BLaER1 treated with 17β-estradiol and CSF1 and Interleukin-3, amounts not matched to agents 10 nM and 100 nM (cell line): ENCODE measurements at regions not wholly inside any gene's neighbourhood (a gene's known extent, or its start where the extent isn't known, plus 50 kb on each side); places are given as distances from the start of the nearest gene placed in this dataset.

Experiments
- H3K27ac ChIP-seq, 11 experiments: shearing (Covaris generic); formaldehyde crosslinking; 2 replicates each; pipeline ENCODE4 v1.8.1; 2022
- H3K27me3 ChIP-seq, 11 experiments: shearing (Covaris generic); formaldehyde crosslinking; 2 replicates each; pipeline ENCODE4 v1.8.1; 2022
- H3K36me3 ChIP-seq, 11 experiments: shearing (Covaris generic); formaldehyde crosslinking; 2 replicates each; pipeline ENCODE4 v1.8.1; 2022
- H3K4me1 ChIP-seq, 10 experiments: shearing (Covaris generic); formaldehyde crosslinking; 2 replicates each; pipeline ENCODE4 v1.8.1; 2022
- H3K4me2 ChIP-seq, 11 experiments: shearing (Covaris generic); formaldehyde crosslinking; 2 replicates each; pipeline ENCODE4 v1.8.1; 2022
- H3K4me3 ChIP-seq, 10 experiments: shearing (Covaris generic); formaldehyde crosslinking; 2 replicates each; pipeline ENCODE4 v1.8.1; 2022
- H3K9ac ChIP-seq, 11 experiments: shearing (Covaris generic); formaldehyde crosslinking; 2 replicates each; pipeline ENCODE4 v1.8.1; 2022
- H3K9me3 ChIP-seq, 11 experiments: shearing (Covaris generic); formaldehyde crosslinking; replicated peaks in 1 of 11; 2 replicates each; pipeline ENCODE4 v1.8.1; 2022
- H4K20me1 ChIP-seq, 11 experiments: shearing (Covaris generic); formaldehyde crosslinking; 2 replicates each; pipeline ENCODE4 v1.8.1; 2022
- Cebpa-rat ChIP-seq, 11 experiments: shearing (Covaris generic); IDR thresholded peaks; 2 replicates each; pipeline ENCODE4 v1.8.1; 2022

DNA sequence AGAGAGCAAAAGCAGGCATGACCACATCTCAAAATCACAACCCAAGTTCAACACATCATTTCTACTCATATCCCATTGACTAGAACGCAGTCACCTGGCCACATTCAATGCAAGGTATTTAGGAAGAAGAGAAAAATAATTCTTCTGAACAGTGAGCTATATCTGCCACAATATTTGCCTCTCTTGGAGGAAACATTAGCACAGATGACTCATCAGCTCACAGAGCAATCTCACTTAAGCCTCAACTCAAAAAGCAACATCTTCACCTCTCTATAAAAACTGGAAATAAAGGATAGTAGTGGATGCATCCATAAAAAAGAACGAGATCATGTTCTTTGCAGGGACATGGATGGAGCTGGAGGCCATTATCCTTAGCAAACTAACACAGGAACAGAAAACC lies 143.9 kb upstream of the FMN2 start:
- no peak for TF ChIP-seq Cebpa-rat (IDR thresholded peaks at IDR 0.05)
- no peaks in the 10 kb centered on the region for H3K27me3 ChIP-seq
- no peak overlapping the region for H3K4me2 ChIP-seq
- no peak overlapping the region for H3K4me3 ChIP-seq
- no peak overlapping the region for H3K27ac ChIP-seq
- no peaks in the 10 kb centered on the region for H3K4me1 ChIP-seq
- no peaks in the 10 kb centered on the region for H3K36me3 ChIP-seq
- peaks cover 15 to 22% (median 19%) of the 10 kb centered on the region in 11 experiments for H3K9me3 ChIP-seq
- no peak overlapping the region for H3K9ac ChIP-seq
- H4K20me1 ChIP-seq, result no peaks in the 10 kb centered on the region

DNA sequence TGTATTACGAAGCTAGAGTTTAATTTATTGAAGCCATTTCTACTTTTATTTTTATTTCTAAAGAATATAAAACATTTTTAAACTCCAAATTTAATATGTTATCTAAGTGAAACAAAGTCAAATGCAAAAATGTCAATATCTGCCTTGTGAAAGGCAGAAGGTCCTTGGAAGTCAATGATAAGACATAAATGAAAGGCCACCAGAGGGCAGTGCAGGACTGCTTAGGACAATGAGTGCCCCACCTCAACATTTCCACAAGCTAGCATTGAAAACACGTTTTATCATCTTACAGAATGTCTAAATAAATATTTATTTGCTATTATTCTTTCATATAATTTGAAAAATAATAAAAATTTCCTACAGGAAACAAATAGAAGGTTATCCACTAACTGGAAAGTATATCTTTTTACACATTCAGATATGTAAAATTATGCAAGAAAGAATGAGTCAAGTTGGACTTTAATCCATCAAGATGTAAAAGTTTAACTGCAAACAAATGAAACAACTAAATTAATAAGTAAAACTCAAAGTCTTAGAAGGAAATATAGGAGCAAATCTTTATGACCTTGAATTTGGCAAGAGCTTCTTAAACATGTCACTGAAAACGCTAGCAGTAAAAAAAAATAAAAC lies 140.1 kb upstream of the FMN2 start:
- Histone ChIP-seq H3K27ac (no peak overlapping the region), H3K36me3 (no peaks in the 10 kb centered on the region), H3K4me1 (no peaks in the 10 kb centered on the region), H3K4me2 (no peak overlapping the region), H3K9ac (no peak overlapping the region), H4K20me1 (no peaks in the 10 kb centered on the region), H3K27me3 (no peaks in the 10 kb centered on the region), H3K4me3 (no peak overlapping the region), H3K9me3 (no peaks in the 10 kb centered on the region)
- TF ChIP-seq Cebpa-rat (IDR thresholded peaks at IDR 0.05), result no peak

DNA sequence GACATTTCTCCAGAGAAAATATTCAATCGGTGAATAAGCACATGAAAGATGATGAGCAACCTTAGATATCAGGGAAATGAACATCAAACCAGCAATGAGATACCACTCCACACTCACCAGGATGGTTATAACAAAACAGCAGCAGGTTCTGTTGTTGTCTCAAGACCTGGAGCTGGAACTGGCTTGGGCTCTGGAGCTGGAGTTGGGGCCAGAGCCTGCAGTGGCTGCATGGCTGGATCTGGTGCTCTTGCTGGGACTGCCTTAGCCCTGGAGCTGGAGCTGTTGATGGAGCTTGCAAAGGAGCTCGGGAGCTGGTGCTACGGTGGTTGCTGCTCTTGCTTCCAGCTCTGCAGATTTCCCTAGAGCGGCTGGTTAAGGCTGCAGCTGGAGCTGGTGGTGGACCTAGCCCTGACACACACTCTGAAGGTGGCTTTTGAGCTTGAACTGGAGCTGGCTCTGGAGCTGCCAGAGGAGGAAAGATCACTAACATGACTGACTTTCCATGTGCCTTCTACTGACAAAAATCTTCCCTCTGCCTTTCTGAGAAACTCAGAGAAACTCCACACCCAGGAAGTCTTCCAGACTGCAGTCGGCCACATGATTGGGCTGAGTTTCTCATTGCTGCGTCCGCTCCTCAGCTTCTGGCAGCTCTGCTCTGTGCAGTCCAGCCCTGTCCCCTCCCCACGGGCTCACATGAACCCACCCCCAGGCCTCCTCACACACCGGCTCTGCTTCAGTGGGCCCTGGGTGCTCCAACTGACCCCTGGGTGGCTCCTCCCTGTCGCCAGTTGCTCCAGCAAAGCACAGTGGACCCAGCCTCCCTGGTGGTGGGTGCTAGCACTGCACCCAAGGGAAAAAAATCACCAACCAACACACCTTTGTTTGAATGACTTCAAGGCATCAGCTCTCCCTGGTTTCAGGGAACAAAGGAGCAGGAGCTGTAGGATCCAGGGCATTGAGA lies 139.1 kb upstream of the FMN2 start:
- no peak for TF ChIP-seq Cebpa-rat (IDR thresholded peaks at IDR 0.05)
- Histone ChIP-seq H4K20me1 (no peaks in the 10 kb centered on the region), H3K4me3 (no peak overlapping the region), H3K4me2 (no peak overlapping the region), H3K36me3 (no peaks in the 10 kb centered on the region), H3K9ac (no peak overlapping the region), H3K4me1 (no peaks in the 10 kb centered on the region), H3K27ac (no peak overlapping the region), H3K27me3 (no peaks in the 10 kb centered on the region), H3K9me3 (no peaks in the 10 kb centered on the region)

DNA sequence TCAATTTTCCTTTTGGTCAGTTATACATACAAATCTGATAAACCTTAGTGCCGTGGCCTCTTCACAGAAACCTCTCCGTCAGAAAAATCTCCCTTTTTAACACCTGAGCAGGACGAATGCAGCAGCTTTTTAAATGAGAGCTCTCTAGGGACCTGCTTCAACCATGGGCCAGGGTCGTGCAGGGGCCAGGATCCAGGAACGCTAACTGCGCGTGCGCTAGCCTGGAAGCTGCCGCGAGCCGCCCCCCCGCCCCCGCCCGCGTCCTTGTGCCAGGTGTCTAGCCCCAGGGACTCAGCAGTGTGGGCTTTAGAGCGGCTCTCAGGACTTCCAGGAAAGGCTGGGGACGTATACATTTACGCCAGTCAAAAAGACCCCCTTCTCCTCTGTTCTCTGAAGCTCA lies 136.8 kb upstream of the FMN2 start:
- Histone ChIP-seq H4K20me1 (no peaks in the 10 kb centered on the region), H3K4me3 (no peak overlapping the region), H3K9ac (no peak overlapping the region), H3K9me3 (no peaks in the 10 kb centered on the region), H3K27ac (no peak overlapping the region), H3K27me3 (no peaks in the 10 kb centered on the region), H3K36me3 (no peaks in the 10 kb centered on the region), H3K4me1 (no peaks in the 10 kb centered on the region), H3K4me2 (no peak overlapping the region)
- TF ChIP-seq Cebpa-rat (IDR thresholded peaks at IDR 0.05), result no peak

DNA sequence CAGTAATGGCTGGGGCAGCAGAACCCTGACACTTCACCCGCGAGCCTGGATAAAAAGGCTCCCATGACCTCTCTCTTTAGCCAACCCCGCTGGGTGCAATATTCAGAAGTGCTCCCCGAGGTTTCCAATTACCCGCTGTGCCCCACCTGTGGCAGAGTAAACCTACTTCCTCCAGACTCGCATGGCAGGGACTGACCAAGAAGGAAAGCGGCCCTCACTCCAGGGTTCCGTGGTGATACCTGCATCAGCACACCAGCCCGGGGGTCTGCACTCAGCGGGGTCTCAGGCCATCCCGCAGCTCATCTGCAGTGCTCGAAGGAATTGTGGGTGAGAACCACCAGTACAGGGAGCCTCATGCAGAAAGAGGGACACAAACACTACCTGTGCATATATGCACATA lies 136.3 kb upstream of the FMN2 start:
- no peaks in the 10 kb centered on the region for H3K27me3 ChIP-seq
- no peak overlapping the region for H3K27ac ChIP-seq
- H3K4me2 ChIP-seq, result no peak overlapping the region
- no peak overlapping the region for H3K4me3 ChIP-seq
- no peaks in the 10 kb centered on the region for H3K9me3 ChIP-seq
- TF ChIP-seq Cebpa-rat (IDR thresholded peaks at IDR 0.05), result no peak
- H4K20me1 ChIP-seq, result no peaks in the 10 kb centered on the region
- no peaks in the 10 kb centered on the region for H3K4me1 ChIP-seq
- no peak overlapping the region for H3K9ac ChIP-seq
- no peaks in the 10 kb centered on the region for H3K36me3 ChIP-seq

- Histone ChIP-seq H3K4me3 (no peak overlapping the region), H3K36me3 (no peaks in the 10 kb centered on the region)
- no peak for TF ChIP-seq Cebpa-rat (IDR thresholded peaks at IDR 0.05)
Measured at GRCh38 chr1:239956263-239956662, 135.4 kb upstream of the FMN2 start.

GRCh38 chr1:239958063-239958462 lies 133.6 kb upstream of the FMN2 start:
- Histone ChIP-seq H3K4me2 (no peak overlapping the region), H3K9ac (no peak overlapping the region)

More at GRCh38 chr1:239956263-239956662, 135.4 kb upstream of the FMN2 start:
- Histone ChIP-seq H3K4me2 (no peak overlapping the region), H3K27ac (no peak overlapping the region), H3K4me1 (no peaks in the 10 kb centered on the region), H3K9ac (no peak overlapping the region), H4K20me1 (no peaks in the 10 kb centered on the region), H3K9me3 (no peaks in the 10 kb centered on the region), H3K27me3 (no peaks in the 10 kb centered on the region)

GRCh38 chr1:239960366-239960765 lies 131.3 kb upstream of the FMN2 start:
- Histone ChIP-seq H3K27ac (no peak overlapping the region), H3K9ac (no peak overlapping the region), H3K4me3 (no peak overlapping the region), H3K4me1 (no peaks in the 10 kb centered on the region), H3K36me3 (no peaks in the 10 kb centered on the region), H3K4me2 (no peak overlapping the region), H3K9me3 (no peaks in the 10 kb centered on the region), H3K27me3 (no peaks in the 10 kb centered on the region), H4K20me1 (no peaks in the 10 kb centered on the region)
- TF ChIP-seq Cebpa-rat (IDR thresholded peaks at IDR 0.05), result no peak

More at GRCh38 chr1:239958063-239958462, 133.6 kb upstream of the FMN2 start:
- no peaks in the 10 kb centered on the region for H3K27me3 ChIP-seq
- H3K4me3 ChIP-seq, result no peak overlapping the region
- no peaks in the 10 kb centered on the region for H3K9me3 ChIP-seq
- no peak for TF ChIP-seq Cebpa-rat (IDR thresholded peaks at IDR 0.05)
- no peaks in the 10 kb centered on the region for H4K20me1 ChIP-seq
- no peaks in the 10 kb centered on the region for H3K4me1 ChIP-seq
- no peaks in the 10 kb centered on the region for H3K36me3 ChIP-seq
- H3K27ac ChIP-seq, result no peak overlapping the region

DNA sequence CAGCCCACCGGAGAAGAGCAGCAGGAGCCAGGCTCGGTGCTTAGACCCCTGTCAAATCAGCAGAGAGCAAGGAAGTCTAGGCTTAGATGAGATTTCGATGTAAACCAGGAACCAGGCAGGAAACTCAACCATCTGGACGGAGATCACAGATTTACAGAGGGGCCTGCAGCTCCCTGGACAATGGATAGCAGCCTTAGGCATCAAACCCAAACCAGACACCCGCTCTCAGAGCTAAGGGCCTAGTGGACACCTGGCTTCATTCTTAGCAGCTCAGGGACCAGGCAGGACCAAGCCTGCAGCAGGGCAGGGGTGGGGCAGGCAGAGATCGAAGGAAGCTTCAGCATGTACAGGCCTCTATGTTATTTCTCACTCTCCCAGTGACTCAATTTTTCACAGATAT lies 127.8 kb upstream of the FMN2 start:
- H4K20me1 ChIP-seq, result no peaks in the 10 kb centered on the region
- no peaks in the 10 kb centered on the region for H3K27me3 ChIP-seq

More for the DNA sequence above, 127.8 kb upstream of the FMN2 start:
- no peak overlapping the region for H3K4me3 ChIP-seq
- H3K27ac ChIP-seq, result no peak overlapping the region
- no peak overlapping the region for H3K4me2 ChIP-seq
- no peak for TF ChIP-seq Cebpa-rat (IDR thresholded peaks at IDR 0.05)
- H3K9me3 ChIP-seq, result no peaks in the 10 kb centered on the region
- H3K4me1 ChIP-seq, result peaks cover 0 to 10% (median 0%) of the 10 kb centered on the region in 10 experiments; a peak in 6 of 20 replicates
- no peak overlapping the region for H3K9ac ChIP-seq
- no peaks in the 10 kb centered on the region for H3K36me3 ChIP-seq
